ENCODE measurements at regions not wholly inside any gene's neighbourhood (a gene's known extent, or its start where the extent isn't known, plus 50 kb on each side); places are given as distances from the start of the nearest gene placed in this dataset.

DNA sequence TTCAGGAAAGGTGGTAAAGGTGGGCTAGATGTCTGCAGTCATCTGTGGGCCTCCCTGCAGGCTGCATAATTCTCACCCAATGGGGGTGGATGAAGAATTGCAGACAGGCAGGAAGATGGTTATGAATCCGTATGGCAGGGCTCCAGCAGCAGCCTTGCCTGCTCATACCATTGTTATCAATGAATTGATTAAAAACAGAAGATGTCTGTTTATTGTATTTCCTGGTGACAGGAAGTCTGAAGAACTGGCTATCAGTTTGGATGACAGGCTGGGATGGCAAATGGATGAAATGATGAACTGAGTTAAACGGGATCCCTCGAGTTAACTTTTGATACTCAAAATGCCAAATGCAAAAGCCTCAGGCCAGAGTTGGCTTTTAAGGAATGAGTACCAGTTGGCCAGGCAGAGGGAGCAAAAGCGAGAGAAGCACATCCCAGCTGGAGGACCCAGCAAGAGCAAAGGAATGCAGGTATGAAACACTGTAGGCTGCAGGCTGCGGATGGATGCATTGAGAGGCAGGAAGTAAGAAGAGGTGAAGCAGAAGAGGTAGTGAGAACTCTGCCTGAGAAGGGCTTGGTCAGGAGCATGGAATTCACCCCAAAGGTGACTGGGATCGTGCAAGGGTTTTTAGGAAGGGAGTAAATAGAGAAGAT, 550.0 kb upstream of the TBX3 start:
- TF ChIP-seq CTCF (conservative IDR thresholded peaks at IDR 0.05; ENCODE audit: low read depth, low read length) (no peak), EZH2 (IDR thresholded peaks at IDR 0.05; ENCODE audit: low read length, unreplicated experiment) (no peak), EZH2phosphoT487 (IDR thresholded peaks at IDR 0.05; ENCODE audit: borderline replicate concordance, low read length) (no peak)
